ENCODE measurements at regions not wholly inside any gene's neighbourhood (a gene's known extent, or its start where the extent isn't known, plus 50 kb on each side); places are given as distances from the start of the nearest gene placed in this dataset.

- TF ChIP-seq POLR2A (IDR thresholded peaks at IDR 0.05; ENCODE audit: low read depth, low read length) (no peak), TAF1 (IDR thresholded peaks at IDR 0.05; ENCODE audit: low read depth, low read length) (no peak), PAX5 (IDR thresholded peaks at IDR 0.05; ENCODE audit: insufficient read depth, low read length, severe bottlenecking) (no peak), POLR2AphosphoS5 (IDR thresholded peaks at IDR 0.05; ENCODE audit: low read depth, low read length) (no peak), SPI1 (IDR thresholded peaks at IDR 0.05; ENCODE audit: low read depth, low read length) (no peak), POU2F2 (IDR thresholded peaks at IDR 0.05; ENCODE audit: low read depth, low read length) (no peak)
Measured at GRCh38 chr15:45784656-45785055, 149.8 kb downstream of the SQOR start.
